Stimulated activated naive CD8-positive, alpha-beta T cell treated with anti-CD3 and anti-CD28 coated beads, Interleukin-15, Interleukin-2, amounts not matched to agents 100 U/mL and 50 U/mL, for 24 hours (primary cell): ENCODE measurements at regions not wholly inside any gene's neighbourhood (a gene's known extent, or its start where the extent isn't known, plus 50 kb on each side); places are given as distances from the start of the nearest gene placed in this dataset.
"Not testable (repeated sequence)": the region's sequence is repeated elsewhere in the genome, so short reads cannot be mapped to it uniquely, and the experiment has no call there.

ENCODE experiments used
- ATAC-seq: fragments of 150-1000 bp; cut with Tn5 transposase; one replicate; pipeline ENCODE4 v1.10.0; 2021
- DNase-seq: peaks from one replicate; pipeline ENCODE4 v3.0.0; 2021

- DNase-seq (no peak), ATAC-seq (no peak)
Measured at GRCh38 chr6:776528-776931, 83.6 kb upstream of the EXOC2 start.

- ATAC-seq (no peak), DNase-seq (no peak)
Measured at GRCh38 chr6:775863-776262, 82.9 kb upstream of the EXOC2 start.

GRCh38 chr6:771683-772082, 78.7 kb upstream of the EXOC2 start:
- ATAC-seq, DNase-seq: not testable (repeated sequence)

GRCh38 chr6:767755-768512, 75.0 kb upstream of the EXOC2 start:
- DNase-seq (no peak), ATAC-seq (no peak)

GRCh38 chr6:766625-767024, 73.7 kb upstream of the EXOC2 start:
- ATAC-seq (no peak), DNase-seq (no peak)

GRCh38 chr6:761997-762396, 69.1 kb upstream of the EXOC2 start:
- ATAC-seq = no peak
- DNase-seq = no peak

GRCh38 chr6:760982-761955, 68.3 kb upstream of the EXOC2 start:
- DNase-seq (no peak), ATAC-seq (no peak)

GRCh38 chr6:759729-760128, 66.8 kb upstream of the EXOC2 start:
- no peak for DNase-seq
- ATAC-seq = no peak

- ATAC-seq = no peak
- DNase-seq = no peak
Measured at GRCh38 chr6:756224-756623, 63.3 kb upstream of the EXOC2 start.

- DNase-seq = no peak
- ATAC-seq = no peak
Measured at GRCh38 chr6:754202-754601, 61.3 kb upstream of the EXOC2 start.

- DNase-seq (no peak), ATAC-seq (no peak)
Measured at GRCh38 chr6:753486-753885, 60.5 kb upstream of the EXOC2 start.

GRCh38 chr6:752438-752837, 59.5 kb upstream of the EXOC2 start:
- no peak for ATAC-seq

GRCh38 chr6:751765-752164, 58.8 kb upstream of the EXOC2 start:
- ATAC-seq = no peak
- DNase-seq = no peak

More at GRCh38 chr6:752438-752837, 59.5 kb upstream of the EXOC2 start:
- DNase-seq = no peak

- no peak for ATAC-seq
- DNase-seq = no peak
Measured at GRCh38 chr6:747921-748320, 55.0 kb upstream of the EXOC2 start.

- DNase-seq (no peak), ATAC-seq (no peak)
Measured at GRCh38 chr6:747028-747427, 54.1 kb upstream of the EXOC2 start.

- no peak for DNase-seq
- no peak for ATAC-seq
Measured at GRCh38 chr6:744666-745353, 51.9 kb upstream of the EXOC2 start.

- no peak for DNase-seq
- no peak for ATAC-seq
Measured at GRCh38 chr6:743320-744096, 50.6 kb upstream of the EXOC2 start.
